Heart right ventricle (tissue), 16 donors: ENCODE measurements at regions not wholly inside any gene's neighbourhood (a gene's known extent, or its start where the extent isn't known, plus 50 kb on each side); places are given as distances from the start of the nearest gene placed in this dataset.
A peak's percentile ranks its signal among the peaks of the same experiment; 100 is the strongest.

Experiments
- ATAC-seq, 8 donors: fragments of 200-7000 bp; cut with Tn5 transposase; one replicate each; pipeline ENCODE4 v1.9.1; 2020; ENCODE audit warnings: mild to moderate bottlenecking in 8 of 8, moderate library complexity in 8 of 8, moderate number of reproducible peaks in 1 of 8
- DNase-seq, 2 donors: peaks; one replicate each; pipeline ENCODE4 v3.0.0-alpha.2; 2020
- H3K27ac ChIP-seq, 10 donors: fragments of 200-600 bp; sonication (generic) in 2 of 10; one replicate each; pipeline versions ENCODE4 v1.5.0 to v1.8.0; 2020 to 2022; ENCODE audit warnings: mild to moderate bottlenecking in 3 of 10
- H3K27me3 ChIP-seq, 7 donors: fragments of 200-600 bp; one replicate each; pipeline ENCODE4 v1.8.0; 2021 to 2022; ENCODE audit warnings: mild to moderate bottlenecking in 2 of 7
- H3K36me3 ChIP-seq, 9 donors: fragments of 200-600 bp; sonication (generic) in 1 of 9; one replicate each; pipeline versions ENCODE4 v1.5.0 to v1.8.0; 2020 to 2022; ENCODE audit warnings: mild to moderate bottlenecking in 2 of 9
- H3K4me1 ChIP-seq, 9 donors: fragments of 200-600 bp; sonication (generic) in 1 of 9; one replicate each; pipeline versions ENCODE4 v1.5.0 to v1.8.0; 2020 to 2022; ENCODE audit warnings: mild to moderate bottlenecking in 4 of 9
- H3K4me3 ChIP-seq, 10 donors: fragments of 200-600 bp; sonication (generic) in 2 of 10; one replicate each; pipeline versions ENCODE4 v1.5.0 to v1.8.0; 2020 to 2022; ENCODE audit warnings: mild to moderate bottlenecking in 7 of 10, moderate library complexity in 2 of 10
- H3K9me3 ChIP-seq, 11 donors: fragments of 200-600 bp in 10 of 11; sonication (generic) in 2 of 11; one replicate each; pipeline versions ENCODE4 v1.5.0 to v1.8.0; 2013 to 2022; ENCODE audit warnings: mild to moderate bottlenecking in 2 of 11, control low read depth in 1 of 11, moderate library complexity in 1 of 11
- CTCF ChIP-seq, 9 donors: fragments of 200-600 bp; sonication (generic) in 2 of 9; IDR thresholded peaks; one replicate each; pipeline versions ENCODE4 v1.5.0 to v1.8.0; 2021 to 2022; ENCODE audit warnings: antibody characterized with exemption in 9 of 9, mild to moderate bottlenecking in 5 of 9, moderate library complexity in 1 of 9
- WGBS, 2 donors: extraction: QIAGEN DNeasy Blood & Tissue Kit; methylation state at CpG; one replicate each; pipeline ENCODE4 v1.1.7; 2013; ENCODE audit warnings: inconsistent platforms in 1 of 2; 5-methylcytosine and 5-hydroxymethylcytosine counted together
- intact Hi-C, 10 donors: fragments of 100-400 bp; cut with DNase I; formaldehyde crosslinking; loops; one replicate each; pipeline versions ENCODE4 v1.11.1 to v1.14.2; 2022
- donor health status: Arrhythmogenic right ventricular cardiomyopathy.
- donor health status: ischemic (EF 13 %, LVEDD 7.1; RV severe dilation, severe dysfunction).
- donor health status: healthy with polysubstance abuse.
- donor health status: DM: no; HTN: yes; CAD: no.
- donor health status: DM: no; HTN: no; CAD: no.
- donor health status: ischemic (EF 25% LVEDD 6.9; RV normal size, moderate dysfunction).
- donor health status: ischemic (EF 25% LVEDD 5.7; RV mildly dilated, moderate dysfunction).
- donor health status: healthy.
- donor health status: DM: yes; HTN: yes; CAD: no.
- donor health status: Ischemic cardiomyopathy.
- donor health status: ischemic (EF 35%, LVEDD 5.7; RV mildly dilated, moderate dysfunction).
- donor health status: nonischemic (EF 11% LVEDD 7.7; RV severe dilation, severe dysfunction).
- donor health status: DM: yes; HTN: yes; CAD: no.
- donor health status: PGD.
- donor health status: ischemic (EF 29% LVEDD 5.4; RV normal size, mild dysfunction).
- donor health status: nonischemic (EF 23%, LVEDD 6.1; RV moderate dilation, normal function).

- intact Hi-C loops, result no loop called here
- no peaks in the 10 kb centered on the region for H3K36me3 ChIP-seq
- H3K4me1 ChIP-seq, result peaks cover 0 to 5% (median 0%) of the 10 kb centered on the region in 9 donors
- DNase-seq (no peak), ATAC-seq (peak in 3 of 8 donors; percentile 38 to 58 (median 47))
- no peak for TF ChIP-seq CTCF (IDR thresholded peaks at IDR 0.05)
- H3K27me3 ChIP-seq, result no peaks in the 10 kb centered on the region
- H3K4me3 ChIP-seq, result no peak overlapping the region
- peaks cover 0 to 3% (median 0%) of the 10 kb centered on the region in 11 donors for H3K9me3 ChIP-seq
- WGBS, 2 donors, result 69 to 70% methylated on average over 2 of the region's 2 CpGs
- no peak overlapping the region for H3K27ac ChIP-seq
These were observed 372.7 kb upstream of the FAT3 start for GRCh38 chr11:91851908-91852307.

- 67 to 71% methylated on average over 7 of the region's 7 CpGs for WGBS, 2 donors
- H3K4me3 ChIP-seq, result no peak overlapping the region
- no peak overlapping the region for H3K27ac ChIP-seq
- intact Hi-C loops, result no loop called here
- H3K27me3 ChIP-seq, result no peaks in the 10 kb centered on the region
- DNase-seq (no peak), ATAC-seq (no peak)
- H3K9me3 ChIP-seq, result peaks cover 0 to 3% (median 0%) of the 10 kb centered on the region in 11 donors
- no peak for TF ChIP-seq CTCF (IDR thresholded peaks at IDR 0.05)
- peaks cover 0 to 5% (median 0%) of the 10 kb centered on the region in 9 donors for H3K4me1 ChIP-seq
- no peaks in the 10 kb centered on the region for H3K36me3 ChIP-seq
These were observed 373.9 kb upstream of the FAT3 start for GRCh38 chr11:91850533-91851275.

GRCh38 chr11:91850021-91850420 is 374.6 kb upstream of the FAT3 start:
- Histone ChIP-seq H3K27me3 (no peaks in the 10 kb centered on the region), H3K4me1 (peaks cover 0 to 5% (median 0%) of the 10 kb centered on the region in 9 donors), H3K27ac (no peak overlapping the region), H3K9me3 (peaks cover 0 to 3% (median 0%) of the 10 kb centered on the region in 11 donors), H3K36me3 (no peaks in the 10 kb centered on the region), H3K4me3 (no peak overlapping the region)
- intact Hi-C loops, result no loop called here
- ATAC-seq (no peak), DNase-seq (no peak)
- TF ChIP-seq CTCF (IDR thresholded peaks at IDR 0.05), result no peak
- 84 to 87% methylated on average over 6 of the region's 6 CpGs for WGBS, 2 donors

GRCh38 chr11:91846649-91847048 is 378.0 kb upstream of the FAT3 start:
- peaks cover 0 to under 1% (median 0%) of the 10 kb centered on the region in 9 donors for H3K4me1 ChIP-seq
- 92 to 95% methylated on average over 2 of the region's 2 CpGs for WGBS, 2 donors
- no peak for ATAC-seq
- TF ChIP-seq CTCF (IDR thresholded peaks at IDR 0.05), result no peak
- peaks cover 0 to 3% (median 0%) of the 10 kb centered on the region in 11 donors for H3K9me3 ChIP-seq
- DNase-seq, result no peak
- H3K27me3 ChIP-seq, result no peaks in the 10 kb centered on the region
- H3K36me3 ChIP-seq, result no peaks in the 10 kb centered on the region
- intact Hi-C loops, result no loop called here
- no peak overlapping the region for H3K4me3 ChIP-seq
- no peak overlapping the region for H3K27ac ChIP-seq
